PC-3 (cell line): ENCODE measurements at regions not wholly inside any gene's neighbourhood (a gene's known extent, or its start where the extent isn't known, plus 50 kb on each side); places are given as distances from the start of the nearest gene placed in this dataset.

Source experiments
- CTCF ChIP-seq: fragments of 300-600 bp; sonication (generic); conservative IDR thresholded peaks from 2 replicates; pipeline ENCODE4 v1.5.1; 2017; ENCODE audit warnings: antibody characterized with exemption, low read depth, mild to moderate bottlenecking, low read length
- EZH2phosphoT487 ChIP-seq: fragments of 300-600 bp; sonication (generic); IDR thresholded peaks from 2 replicates; pipeline ENCODE4 v1.6.1; 2018; ENCODE audit warnings: mild to moderate bottlenecking, antibody characterized with exemption, low read length, borderline replicate concordance

DNA sequence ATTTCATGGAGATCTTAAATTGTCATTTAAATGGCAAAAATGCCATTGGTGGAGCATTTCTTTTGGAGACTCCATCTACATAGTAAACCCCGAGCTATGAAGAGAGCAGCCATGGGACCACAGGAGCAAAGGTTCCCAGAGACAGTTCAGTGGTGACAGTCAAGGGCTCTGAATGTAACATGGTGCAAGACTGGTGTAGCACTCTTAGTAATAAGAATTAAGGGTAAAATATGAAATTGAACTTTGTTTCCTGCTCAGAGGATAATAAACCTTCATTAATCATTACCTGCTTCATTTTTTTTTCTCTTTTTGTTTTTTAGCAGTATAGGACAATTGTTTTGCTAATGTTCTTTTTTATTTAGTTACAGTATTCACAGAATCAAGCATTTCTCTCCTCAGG, 717.5 kb upstream of the POM121L12 start:
- TF ChIP-seq CTCF (no peak), EZH2phosphoT487 (no peak)
